A549 (cell line): ENCODE measurements at regions not wholly inside any gene's neighbourhood (a gene's known extent, or its start where the extent isn't known, plus 50 kb on each side); places are given as distances from the start of the nearest gene placed in this dataset.

Experiments
- ATAC-seq, 2 experiments: fragments of 200-7000 bp in 1 of 2; fragments of >200 bp in 1 of 2; cut with Nextera tagmentation in 1 of 2; cut with Tn5 transposase in 1 of 2; 3 replicates each; pipeline versions ENCODE4 v1.8.0 to v1.9.1; 2018 to 2020; ENCODE audit warnings: mild to moderate bottlenecking in 1 of 2, moderate library complexity in 1 of 2
- CTCF ChIA-PET: fragments of 300-600 bp; sonication (Branson Sonifier 250); formaldehyde crosslinking; extraction: SDS; loops from one replicate; lab custom pipeline; 2021; ENCODE audit warnings: antibody characterized with exemption, inconsistent platforms; lab: Yijun Ruan, JAX
- POLR2A ChIA-PET: fragments of 350-600 bp; formaldehyde crosslinking; extraction: SDS; loops from one replicate; lab custom pipeline; 2021; ENCODE audit warnings: antibody characterized with exemption, inconsistent platforms; lab: Yijun Ruan, JAX
- DNase-seq, 2 experiments: peaks; one replicate each; pipeline versions ENCODE4 v3.0.0 to v3.0.0-alpha.2; 2011 to 2016; ENCODE audit warnings: low read depth in 1 of 2, low spot score in 1 of 2
- FAIRE-seq: peaks from 2 replicates; lab custom pipeline; 2011; peaks lifted over from hg19 to GRCh38; lab: Jason Lieb, UNC
- H3K27ac ChIP-seq, 2 experiments: fragments of >200 bp; sonication (Bioruptor Twin); formaldehyde crosslinking; 3 replicates each; pipeline ENCODE4 v1.5.1; 2016 to 2017
- H3K4me1 ChIP-seq: fragments of >200 bp; sonication (Bioruptor Twin); formaldehyde crosslinking; 3 replicates; pipeline ENCODE4 v1.6.1; 2016
- H3K4me2 ChIP-seq: fragments of >200 bp; sonication (Bioruptor Twin); formaldehyde crosslinking; 3 replicates; pipeline ENCODE4 v1.6.1; 2016
- H3K4me3 ChIP-seq: fragments of >200 bp; sonication (Bioruptor Twin); formaldehyde crosslinking; 3 replicates; pipeline ENCODE4 v1.5.1; 2016
- H3K9me3 ChIP-seq: fragments of >200 bp; sonication (Bioruptor Twin); formaldehyde crosslinking; 3 replicates; pipeline ENCODE4 v1.6.1; 2016
- ATOH8 ChIP-seq: fragments of 250-450 bp; sonication (Bioruptor Pico); IDR thresholded peaks from 2 replicates; pipeline ENCODE4 v1.5.0; 2020; ENCODE audit warnings: low read depth, mild to moderate bottlenecking, moderate library complexity
- BCL3 ChIP-seq: fragments of >200 bp; sonication (Bioruptor Twin); formaldehyde crosslinking; IDR thresholded peaks from 3 replicates; pipeline ENCODE4 v1.6.1; 2016
- CBX2 ChIP-seq: fragments of 200-600 bp; sonication (generic); IDR thresholded peaks from 2 replicates; pipeline ENCODE4 v1.6.1; 2016; ENCODE audit warnings: low read depth, mild to moderate bottlenecking, borderline replicate concordance
- CBX8 ChIP-seq: fragments of 200-600 bp; sonication (generic); IDR thresholded peaks from 2 replicates; pipeline ENCODE4 v1.6.1; 2016
- CEBPB ChIP-seq, 2 experiments: fragments of >200 bp in 1 of 2; sonication (Bioruptor Twin) in 1 of 2; formaldehyde crosslinking in 1 of 2; IDR thresholded peaks; 2 replicates each; pipeline ENCODE4 v1.6.1; 2012 to 2016
- CHD2 ChIP-seq: fragments of 150-350 bp; IDR thresholded peaks from 2 replicates; pipeline ENCODE4 v1.6.1; 2014; ENCODE audit warnings: low read length; ENCODE audit not compliant: partially characterized antibody
- E2F6 ChIP-seq: IDR thresholded peaks from 2 replicates; pipeline ENCODE4 v1.6.1; 2012; ENCODE audit warnings: low read depth, borderline replicate concordance
- GATA3 ChIP-seq: IDR thresholded peaks from 2 replicates; pipeline ENCODE4 v1.6.1; 2012; ENCODE audit warnings: borderline replicate concordance
- HES2 ChIP-seq: fragments of >200 bp; sonication (Bioruptor Twin); formaldehyde crosslinking; IDR thresholded peaks from 2 replicates; pipeline ENCODE4 v1.6.1; 2016
- HMGXB4 ChIP-seq: fragments of 250-450 bp; sonication (Bioruptor Pico); IDR thresholded peaks from 2 replicates; pipeline ENCODE4 v1.5.0; 2021; ENCODE audit warnings: mild to moderate bottlenecking, moderate library complexity, borderline replicate concordance
- KDM1A ChIP-seq: fragments of 200-600 bp; sonication (generic); IDR thresholded peaks from 2 replicates; pipeline ENCODE4 v1.6.1; 2016; ENCODE audit warnings: low read depth, mild to moderate bottlenecking
- MAZ ChIP-seq: fragments of 150-350 bp; IDR thresholded peaks from 2 replicates; pipeline ENCODE4 v1.6.1; 2014; ENCODE audit warnings: antibody characterized with exemption, low read depth, low read length, borderline replicate concordance
- PBX3 ChIP-seq: IDR thresholded peaks from 2 replicates; pipeline ENCODE4 v1.6.1; 2012
- PHF8 ChIP-seq: fragments of 200-600 bp; sonication (generic); IDR thresholded peaks from 2 replicates; pipeline ENCODE4 v1.6.1; 2016; ENCODE audit warnings: low read depth, mild to moderate bottlenecking, antibody characterized with exemption, moderate library complexity, borderline replicate concordance
- RAD21 ChIP-seq, 2 experiments: fragments of >200 bp in 1 of 2; sonication (Bioruptor Twin) in 1 of 2; formaldehyde crosslinking in 1 of 2; IDR thresholded peaks in 1 of 2; conservative IDR thresholded peaks in 1 of 2; 2 replicates in 1 of 2; 3 replicates in 1 of 2; pipeline ENCODE4 v1.6.1; 2012 to 2018; ENCODE audit warnings: inconsistent platforms in 1 of 2
- RFX5 ChIP-seq: fragments of 450-650 bp; IDR thresholded peaks from 2 replicates; pipeline ENCODE4 v1.7.1; 2014; ENCODE audit warnings: antibody characterized with exemption, mild to moderate bottlenecking, moderate library complexity
- RNF2 ChIP-seq: fragments of 200-600 bp; sonication (generic); IDR thresholded peaks from 2 replicates; pipeline ENCODE4 v1.6.1; 2016; ENCODE audit warnings: low read depth, mild to moderate bottlenecking, antibody characterized with exemption, moderate library complexity, borderline replicate concordance
- SREBF2 ChIP-seq: fragments of 450-650 bp; IDR thresholded peaks from 2 replicates; pipeline ENCODE4 v1.6.1; 2014; ENCODE audit warnings: mild to moderate bottlenecking, moderate library complexity
- TP53 ChIP-seq: fragments of 250-450 bp; sonication (Bioruptor Pico); IDR thresholded peaks from 2 replicates; pipeline ENCODE4 v1.5.0; 2021; ENCODE audit warnings: mild to moderate bottlenecking, moderate library complexity
- USF2 ChIP-seq: fragments of 450-650 bp; IDR thresholded peaks from 2 replicates; pipeline ENCODE4 v1.6.1; 2014; ENCODE audit warnings: antibody characterized with exemption
- ZFP36 ChIP-seq: fragments of 450-650 bp; IDR thresholded peaks from 2 replicates; pipeline ENCODE4 v1.6.1; 2014; ENCODE audit warnings: borderline replicate concordance; ENCODE audit not compliant: partially characterized antibody
- ZNF302 ChIP-seq: fragments of 250-450 bp; sonication (Bioruptor Pico); IDR thresholded peaks from 2 replicates; pipeline ENCODE4 v1.9.0; 2021; ENCODE audit warnings: inconsistent platforms, mild to moderate bottlenecking, moderate library complexity
- WGBS: methylation state at CpG from one replicate; pipeline ENCODE4 v1.1.6; 2017; ENCODE audit errors: missing lambda C conversion rate; 5-methylcytosine and 5-hydroxymethylcytosine counted together

- H3K4me3 ChIP-seq: no peak overlapping the region
- no peak overlapping the region for H3K4me2 ChIP-seq
- 57% methylated on average over 4 of the region's 4 CpGs for WGBS
- FAIRE-seq: no peak
- TF ChIP-seq KDM1A (no peak), CHD2 (no peak), USF2 (no peak), ZNF302 (CRISPR knock-in tag) (no peak), ATOH8 (CRISPR knock-in tag) (no peak), RAD21 (conservative IDR thresholded peaks at IDR 0.05 in 1 of 2, IDR thresholded peaks at IDR 0.05 in 1 of 2) (no peak), MAZ (no peak), PBX3 (no peak), HES2 (no peak), HMGXB4 (CRISPR knock-in tag) (no peak), GATA3 (no peak)
- DNase-seq: no peak
- ChIA-PET POLR2A (no interaction called here), CTCF (no interaction called here)
- no peaks in the 10 kb centered on the region for H3K4me1 ChIP-seq
- no peak for ATAC-seq
- no peak overlapping the region for H3K27ac ChIP-seq
- no peaks in the 10 kb centered on the region for H3K9me3 ChIP-seq
Observed at GRCh38 chr2:181185948-181186347, 205.5 kb downstream of the UBE2E3 start.

GRCh38 chr2:181188605-181189004 lies 208.2 kb downstream of the UBE2E3 start:
- TF ChIP-seq PHF8 (no peak), TP53 (CRISPR knock-in tag) (no peak), SREBF2 (no peak), RNF2 (no peak), BCL3 (no peak), CBX2 (no peak), CBX8 (no peak), CEBPB (IDR thresholded peaks at IDR 0.05) (no peak), ZFP36 (no peak), E2F6 (no peak), RFX5 (no peak)
- Histone ChIP-seq H3K27ac (no peak overlapping the region), H3K9me3 (no peaks in the 10 kb centered on the region), H3K4me3 (no peak overlapping the region), H3K4me2 (no peak overlapping the region), H3K4me1 (no peaks in the 10 kb centered on the region)
- ChIA-PET POLR2A (no interaction called here), CTCF (no interaction called here)
- FAIRE-seq (no peak), ATAC-seq (no peak), DNase-seq (no peak)
- WGBS: 65% methylated on average over 4 of the region's 4 CpGs
